Astrocyte (in vitro differentiated cells and primary cell): ENCODE measurements at regions not wholly inside any gene's neighbourhood (a gene's known extent, or its start where the extent isn't known, plus 50 kb on each side); places are given as distances from the start of the nearest gene placed in this dataset.
A peak's percentile ranks its signal among the peaks of the same experiment; 100 is the strongest.

ENCODE experiments used
- DNase-seq: peaks from one replicate; pipeline ENCODE4 v3.0.0-alpha.2; 2010; ENCODE audit warnings: low read depth
- FAIRE-seq: peaks from 2 replicates; lab custom pipeline; 2011; peaks lifted over from hg19 to GRCh38; lab: Jason Lieb, UNC
- H2AFZ ChIP-seq: 2 replicates; pipeline ENCODE4 v1.6.0; 2012; ENCODE audit warnings: low read depth, low read length, inconsistent platforms
- H3K27ac ChIP-seq: 2 replicates; pipeline ENCODE4 v1.5.1; 2011; ENCODE audit warnings: low read depth, low read length, inconsistent platforms
- H3K27me3 ChIP-seq: 2 replicates; pipeline ENCODE4 v1.6.0; 2011; ENCODE audit warnings: low read length, inconsistent platforms; ENCODE audit not compliant: insufficient read depth
- H3K36me3 ChIP-seq: 2 replicates; pipeline ENCODE4 v1.5.1; 2011; ENCODE audit warnings: low read length, inconsistent platforms; ENCODE audit not compliant: insufficient read depth
- H3K4me1 ChIP-seq: 2 replicates; pipeline ENCODE4 v1.5.1; 2011; ENCODE audit warnings: low read length, inconsistent platforms; ENCODE audit not compliant: insufficient read depth
- H3K4me2 ChIP-seq: 2 replicates; pipeline ENCODE4 v1.6.0; 2012; ENCODE audit warnings: low read length, inconsistent platforms
- H3K4me3 ChIP-seq: 2 replicates; pipeline ENCODE4 v1.5.1; 2011; ENCODE audit warnings: low read depth, mild to moderate bottlenecking, low read length, inconsistent platforms; ENCODE audit not compliant: insufficient read depth
- H3K79me2 ChIP-seq: 2 replicates; pipeline ENCODE4 v1.6.0; 2012; ENCODE audit warnings: mild to moderate bottlenecking, low read length, inconsistent platforms; ENCODE audit not compliant: insufficient read depth
- H3K9ac ChIP-seq: 2 replicates; pipeline ENCODE4 v1.6.0; 2012; ENCODE audit warnings: mild to moderate bottlenecking, low read length, inconsistent platforms
- H3K9me3 ChIP-seq: 2 replicates; pipeline ENCODE4 v1.5.1; 2012; ENCODE audit warnings: low read depth, mild to moderate bottlenecking, low read length, inconsistent platforms; ENCODE audit not compliant: insufficient read depth
- H4K20me1 ChIP-seq: 2 replicates; pipeline ENCODE4 v1.6.0; 2012; ENCODE audit warnings: low read length, inconsistent platforms; ENCODE audit not compliant: insufficient read depth
- H3K27ac Mint-ChIP-seq: one replicate; pipeline ENCODE4 v1.8.0; 2021; ENCODE audit warnings: mild to moderate bottlenecking, mixed read lengths; ENCODE audit not compliant: unreplicated experiment
- H3K27me3 Mint-ChIP-seq: one replicate; pipeline ENCODE4 v1.8.0; 2021; ENCODE audit warnings: low read depth, mixed read lengths; ENCODE audit not compliant: unreplicated experiment
- H3K36me3 Mint-ChIP-seq: one replicate; pipeline ENCODE4 v1.8.0; 2021; ENCODE audit warnings: low read depth, mixed read lengths; ENCODE audit not compliant: unreplicated experiment
- H3K4me1 Mint-ChIP-seq: one replicate; pipeline ENCODE4 v1.8.0; 2021; ENCODE audit warnings: low read depth, mixed read lengths; ENCODE audit not compliant: unreplicated experiment
- H3K4me3 Mint-ChIP-seq: one replicate; pipeline ENCODE4 v1.8.0; 2021; ENCODE audit warnings: mild to moderate bottlenecking, moderate library complexity, mixed read lengths; ENCODE audit not compliant: unreplicated experiment
- H3K9me3 Mint-ChIP-seq: one replicate; pipeline ENCODE4 v1.8.0; 2021; ENCODE audit warnings: mild to moderate bottlenecking, mixed read lengths; ENCODE audit not compliant: unreplicated experiment
- EZH2 ChIP-seq: IDR thresholded peaks from 2 replicates; pipeline ENCODE4 v1.6.1; 2012; ENCODE audit warnings: mild to moderate bottlenecking, low read length, inconsistent platforms; ENCODE audit not compliant: insufficient read depth
- TF ChIP-seq, protein P1 (sequence below): IDR thresholded peaks from 2 replicates; pipeline ENCODE4 v1.5.1; 2011; ENCODE audit warnings: low read depth, mild to moderate bottlenecking, inconsistent platforms, low read length, moderate library complexity; ENCODE audit not compliant: insufficient read depth

DNA sequence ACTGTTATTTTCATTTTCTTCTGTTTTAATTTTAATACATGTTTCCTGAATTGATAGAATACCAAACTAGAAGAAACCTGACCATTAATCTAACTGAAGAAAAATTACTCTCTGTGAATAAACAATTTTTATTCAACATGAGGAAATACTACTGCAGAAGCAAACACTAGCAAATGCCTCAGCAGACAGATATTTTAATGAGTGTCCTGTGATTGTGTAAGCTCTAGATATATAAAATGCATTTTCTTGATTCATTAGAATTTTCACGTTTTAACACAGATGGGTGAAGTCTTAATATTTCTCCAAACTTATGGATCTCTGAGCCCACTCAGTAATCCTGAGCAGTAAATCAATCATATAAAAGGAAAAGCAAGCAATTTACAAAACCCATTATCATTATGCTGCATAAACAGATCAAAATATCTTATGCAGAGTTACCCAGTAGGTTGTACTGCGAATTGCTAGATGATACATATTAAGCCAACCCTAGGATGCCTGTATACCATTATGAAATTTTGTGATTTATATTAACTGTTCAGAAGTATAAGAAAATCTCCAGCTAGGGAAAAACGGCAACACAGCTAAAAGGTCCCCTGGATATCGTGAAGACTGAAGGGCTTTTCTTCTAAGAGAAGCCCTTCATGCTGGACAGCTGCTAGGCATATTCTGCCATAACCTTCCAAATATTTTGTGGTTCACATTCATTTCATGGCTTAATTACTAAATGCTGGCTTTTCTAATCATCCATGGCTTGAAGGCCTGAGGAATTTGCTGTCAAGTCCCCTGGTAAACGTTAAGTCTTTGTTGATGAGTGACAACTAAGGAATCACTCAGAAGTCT, 157.7 kb upstream of the TGFBR2 start:
- H3K4me1 Mint-ChIP-seq: peaks cover 12% of the 10 kb centered on the region
- H3K4me3 Mint-ChIP-seq: no peak overlapping the region
- Histone ChIP-seq H3K4me1 (no peaks in the 10 kb centered on the region), H3K27me3 (no peaks in the 10 kb centered on the region), H3K27ac (no peak overlapping the region), H3K9me3 (no peaks in the 10 kb centered on the region), H3K36me3 (no peaks in the 10 kb centered on the region), H3K4me3 (no peak overlapping the region), H2AFZ (no peak overlapping the region), H4K20me1 (no peaks in the 10 kb centered on the region), H3K4me2 (no peak overlapping the region), H3K79me2 (no peaks in the 10 kb centered on the region), H3K9ac (no peak overlapping the region)
- FAIRE-seq (no peak), DNase-seq (peak; percentile 28)
- peaks cover 1% of the 10 kb centered on the region for H3K9me3 Mint-ChIP-seq
- no peaks in the 10 kb centered on the region for H3K36me3 Mint-ChIP-seq
- no peak for TF ChIP-seq EZH2
- TF ChIP-seq, protein P1, sequence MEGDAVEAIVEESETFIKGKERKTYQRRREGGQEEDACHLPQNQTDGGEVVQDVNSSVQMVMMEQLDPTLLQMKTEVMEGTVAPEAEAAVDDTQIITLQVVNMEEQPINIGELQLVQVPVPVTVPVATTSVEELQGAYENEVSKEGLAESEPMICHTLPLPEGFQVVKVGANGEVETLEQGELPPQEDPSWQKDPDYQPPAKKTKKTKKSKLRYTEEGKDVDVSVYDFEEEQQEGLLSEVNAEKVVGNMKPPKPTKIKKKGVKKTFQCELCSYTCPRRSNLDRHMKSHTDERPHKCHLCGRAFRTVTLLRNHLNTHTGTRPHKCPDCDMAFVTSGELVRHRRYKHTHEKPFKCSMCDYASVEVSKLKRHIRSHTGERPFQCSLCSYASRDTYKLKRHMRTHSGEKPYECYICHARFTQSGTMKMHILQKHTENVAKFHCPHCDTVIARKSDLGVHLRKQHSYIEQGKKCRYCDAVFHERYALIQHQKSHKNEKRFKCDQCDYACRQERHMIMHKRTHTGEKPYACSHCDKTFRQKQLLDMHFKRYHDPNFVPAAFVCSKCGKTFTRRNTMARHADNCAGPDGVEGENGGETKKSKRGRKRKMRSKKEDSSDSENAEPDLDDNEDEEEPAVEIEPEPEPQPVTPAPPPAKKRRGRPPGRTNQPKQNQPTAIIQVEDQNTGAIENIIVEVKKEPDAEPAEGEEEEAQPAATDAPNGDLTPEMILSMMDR: no peak
- H3K27ac Mint-ChIP-seq: no peak overlapping the region
- no peaks in the 10 kb centered on the region for H3K27me3 Mint-ChIP-seq

DNA sequence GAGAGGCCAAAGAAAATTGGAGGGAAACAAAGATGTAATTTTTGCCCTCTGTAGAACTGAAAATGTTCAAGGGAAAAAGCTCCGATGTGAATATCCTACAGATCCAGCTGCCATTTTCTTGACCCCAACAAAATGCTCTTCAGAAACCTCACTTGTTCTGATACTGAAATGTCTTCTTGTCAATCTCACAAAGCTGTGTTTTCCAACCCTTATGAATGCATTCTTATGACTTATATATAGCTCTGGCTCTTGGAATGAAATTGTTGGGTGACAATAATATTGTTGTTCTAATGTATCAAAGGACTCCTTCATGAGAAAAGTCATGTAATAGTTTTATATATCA, 157.1 kb upstream of the TGFBR2 start:
- no peaks in the 10 kb centered on the region for H4K20me1 ChIP-seq
- no peak overlapping the region for H3K27ac ChIP-seq
- Mint-ChIP-seq H3K4me3 (no peak overlapping the region), H3K27ac (no peak overlapping the region), H3K9me3 (peaks cover 1% of the 10 kb centered on the region), H3K27me3 (no peaks in the 10 kb centered on the region), H3K4me1 (peaks cover 12% of the 10 kb centered on the region), H3K36me3 (no peaks in the 10 kb centered on the region)
- no peaks in the 10 kb centered on the region for H3K36me3 ChIP-seq
- no peak overlapping the region for H3K4me2 ChIP-seq
- H3K9ac ChIP-seq: no peak overlapping the region
- H3K4me3 ChIP-seq: no peak overlapping the region
- no peaks in the 10 kb centered on the region for H3K79me2 ChIP-seq
- H2AFZ ChIP-seq: no peak overlapping the region
- H3K4me1 ChIP-seq: no peaks in the 10 kb centered on the region
- no peak for FAIRE-seq
- H3K27me3 ChIP-seq: no peaks in the 10 kb centered on the region
- no peak for DNase-seq
- H3K9me3 ChIP-seq: no peaks in the 10 kb centered on the region
- TF ChIP-seq, protein P1: no peak
- no peak for TF ChIP-seq EZH2

DNA sequence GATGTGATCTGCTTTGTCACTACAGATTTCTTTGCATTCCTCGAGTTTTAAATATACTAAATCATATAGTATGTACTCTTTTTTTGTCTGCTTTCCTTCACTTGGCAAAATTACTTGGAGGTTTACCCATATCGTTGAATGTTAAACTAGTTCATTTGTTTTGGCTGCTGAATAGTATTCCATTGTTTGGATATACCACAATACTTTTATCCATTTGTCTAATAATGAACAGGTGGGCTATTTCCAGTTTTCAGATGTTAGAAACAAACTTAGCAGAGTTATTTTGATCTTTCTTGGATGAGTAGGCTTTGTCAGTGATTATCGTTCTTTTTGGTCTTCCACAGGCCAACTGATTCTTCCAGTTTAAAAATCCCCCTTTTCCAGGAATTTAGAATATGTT, 154.0 kb upstream of the TGFBR2 start:
- no peaks in the 10 kb centered on the region for H3K36me3 Mint-ChIP-seq
- no peak for DNase-seq

More for the DNA sequence above, 154.0 kb upstream of the TGFBR2 start:
- H3K9me3 Mint-ChIP-seq: peaks cover 1% of the 10 kb centered on the region
- no peaks in the 10 kb centered on the region for H3K9me3 ChIP-seq
- no peak overlapping the region for H3K27ac Mint-ChIP-seq
- H4K20me1 ChIP-seq: no peaks in the 10 kb centered on the region
- H3K4me3 ChIP-seq: no peak overlapping the region
- H3K79me2 ChIP-seq: no peaks in the 10 kb centered on the region
- H3K4me3 Mint-ChIP-seq: no peak overlapping the region
- no peaks in the 10 kb centered on the region for H3K36me3 ChIP-seq
- H3K4me2 ChIP-seq: no peak overlapping the region
- no peak overlapping the region for H3K27ac ChIP-seq
- no peaks in the 10 kb centered on the region for H3K4me1 ChIP-seq
- no peak overlapping the region for H2AFZ ChIP-seq
- H3K4me1 Mint-ChIP-seq: peaks cover 12% of the 10 kb centered on the region
- peak; percentile 26 for FAIRE-seq
- TF ChIP-seq, protein P1: no peak
- TF ChIP-seq EZH2: no peak
- H3K9ac ChIP-seq: no peak overlapping the region
- H3K27me3 Mint-ChIP-seq: no peaks in the 10 kb centered on the region
- H3K27me3 ChIP-seq: no peaks in the 10 kb centered on the region
